ENCODE measurements at regions not wholly inside any gene's neighbourhood (a gene's known extent, or its start where the extent isn't known, plus 50 kb on each side); places are given as distances from the start of the nearest gene placed in this dataset.
"Not testable (repeated sequence)": the region's sequence is repeated elsewhere in the genome, so short reads cannot be mapped to it uniquely, and the experiment has no call there.

DNA sequence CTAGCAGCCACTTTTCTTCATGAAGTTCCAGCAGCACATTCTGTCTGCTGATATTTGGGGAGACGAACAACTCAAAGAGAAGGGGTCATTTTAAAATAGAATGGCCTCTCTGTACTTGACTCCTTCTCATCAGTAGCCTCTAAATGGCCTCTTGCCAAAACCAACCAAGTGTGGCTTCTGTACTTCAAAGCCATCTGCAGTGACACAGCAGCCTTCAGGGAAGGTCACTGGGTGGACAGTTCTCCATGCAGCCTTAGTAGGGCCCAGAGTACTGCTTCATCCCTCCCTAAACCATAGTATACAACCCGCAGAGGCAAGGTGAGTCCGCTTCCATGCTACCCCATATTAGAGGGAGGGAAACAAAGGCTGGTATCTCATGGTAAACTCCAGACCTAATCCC lies 249.2 kb upstream of the NBPF12 start:
- H3K36me3 ChIP-seq (replicated peaks); H3K9me3 ChIP-seq; H3K4me3 ChIP-seq; H3K4me1 ChIP-seq; H3K27me3 ChIP-seq (ENCODE audit: low read depth); DNase-seq (ENCODE audit: low spot score in 2 of 2); in situ Hi-C loops (cut with MboI; ENCODE audit: low sequenced_read_pairs): not testable (repeated sequence)

DNA sequence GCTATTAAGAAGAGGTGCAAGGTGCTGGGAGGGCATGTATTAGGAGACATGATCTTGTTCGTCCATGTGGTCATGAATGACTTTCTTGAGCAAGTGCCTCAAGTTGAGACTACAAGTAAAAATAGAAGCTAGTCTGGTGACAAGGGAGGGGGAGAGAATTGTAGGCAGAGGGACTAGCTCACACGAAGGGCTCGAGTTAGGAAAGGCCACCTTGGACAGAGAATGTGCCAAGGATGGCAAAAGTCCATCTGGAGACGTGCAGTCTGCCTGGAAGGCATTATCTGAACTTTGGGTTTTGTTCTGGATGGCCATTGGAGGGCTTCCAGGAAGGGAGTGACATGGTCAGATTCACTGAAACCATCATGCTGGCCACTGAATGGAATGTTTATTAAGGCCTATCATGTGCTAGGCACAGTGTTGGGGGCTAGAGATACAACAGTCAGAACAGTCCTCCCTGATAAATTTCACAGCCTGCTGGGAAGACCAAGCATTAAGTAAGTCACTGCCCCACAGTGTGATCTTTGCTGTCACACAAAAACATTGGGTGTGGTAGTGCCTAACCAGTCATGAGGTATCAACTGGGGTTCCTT lies 251.3 kb upstream of the NBPF12 start:
- H3K9me3 ChIP-seq; H3K4me1 ChIP-seq; DNase-seq (ENCODE audit: low spot score in 2 of 2); H3K4me3 ChIP-seq; in situ Hi-C loops (cut with MboI; ENCODE audit: low sequenced_read_pairs); H3K27me3 ChIP-seq (ENCODE audit: low read depth); H3K36me3 ChIP-seq (replicated peaks): not testable (repeated sequence)

DNA sequence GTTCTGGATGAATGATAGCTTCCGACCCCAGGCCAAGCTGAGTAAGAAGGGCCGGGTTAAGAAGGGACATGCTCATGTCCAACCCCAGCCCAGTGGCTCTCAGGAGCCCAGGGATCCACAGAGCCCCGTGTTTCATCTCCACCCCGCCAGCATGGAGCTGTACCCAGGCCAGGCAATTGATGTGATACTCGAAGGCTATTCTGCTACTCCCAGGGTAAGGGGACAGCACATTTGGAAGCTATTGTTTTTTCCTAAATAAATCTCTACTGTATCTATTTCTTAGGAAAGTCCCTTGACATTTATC lies 255.0 kb upstream of the NBPF12 start:
- H3K36me3 ChIP-seq (replicated peaks); H3K27me3 ChIP-seq (ENCODE audit: low read depth); in situ Hi-C loops (cut with MboI; ENCODE audit: low sequenced_read_pairs); H3K4me3 ChIP-seq; DNase-seq (ENCODE audit: low spot score in 2 of 2); H3K4me1 ChIP-seq; H3K9me3 ChIP-seq: not testable (repeated sequence)

DNA sequence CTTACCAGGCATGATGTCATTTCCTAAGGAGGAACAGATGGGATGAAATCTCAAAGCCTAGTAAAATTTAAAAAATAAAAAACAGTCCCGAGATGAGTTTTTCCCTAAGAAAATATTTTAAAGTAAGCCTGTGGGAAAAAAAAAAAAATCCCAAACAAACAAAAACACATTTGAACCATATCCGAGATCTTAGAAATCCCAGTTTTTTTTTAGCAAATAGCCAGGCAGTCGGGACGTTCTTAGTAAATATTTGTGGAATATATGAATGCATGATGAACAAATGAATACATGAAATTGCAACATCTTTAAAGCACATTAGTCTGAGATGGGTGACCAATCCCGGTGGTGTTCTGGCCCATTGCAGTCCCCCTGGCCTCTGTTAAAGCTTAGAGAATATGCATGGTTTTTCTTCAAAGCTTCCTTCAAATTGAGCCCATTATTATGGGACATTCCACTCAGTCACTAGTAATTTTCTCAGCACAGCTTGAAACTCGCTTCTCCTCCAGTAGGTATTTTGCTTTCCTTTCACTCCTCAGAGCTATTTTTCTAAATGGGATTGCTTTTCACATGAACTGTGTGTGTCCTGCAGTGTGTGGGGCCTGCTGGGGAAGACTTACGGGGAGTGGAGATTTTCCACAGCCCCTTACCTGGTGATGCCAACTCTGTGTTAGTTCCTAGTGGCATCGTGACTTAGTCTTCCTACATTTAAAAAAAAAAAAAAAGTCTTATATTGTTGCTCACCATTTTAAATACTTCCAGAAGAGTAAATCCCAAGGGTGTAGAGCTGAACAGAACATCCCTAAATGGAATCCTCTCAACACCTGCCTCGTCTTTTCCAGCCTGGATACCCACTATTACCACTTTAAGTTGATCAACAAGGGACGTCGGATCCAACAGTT lies 255.6 kb upstream of the NBPF12 start:
- H3K4me3 ChIP-seq; H3K36me3 ChIP-seq (replicated peaks); DNase-seq (ENCODE audit: low spot score in 2 of 2); H3K27me3 ChIP-seq (ENCODE audit: low read depth); in situ Hi-C loops (cut with MboI; ENCODE audit: low sequenced_read_pairs); H3K9me3 ChIP-seq; H3K4me1 ChIP-seq: not testable (repeated sequence)

DNA sequence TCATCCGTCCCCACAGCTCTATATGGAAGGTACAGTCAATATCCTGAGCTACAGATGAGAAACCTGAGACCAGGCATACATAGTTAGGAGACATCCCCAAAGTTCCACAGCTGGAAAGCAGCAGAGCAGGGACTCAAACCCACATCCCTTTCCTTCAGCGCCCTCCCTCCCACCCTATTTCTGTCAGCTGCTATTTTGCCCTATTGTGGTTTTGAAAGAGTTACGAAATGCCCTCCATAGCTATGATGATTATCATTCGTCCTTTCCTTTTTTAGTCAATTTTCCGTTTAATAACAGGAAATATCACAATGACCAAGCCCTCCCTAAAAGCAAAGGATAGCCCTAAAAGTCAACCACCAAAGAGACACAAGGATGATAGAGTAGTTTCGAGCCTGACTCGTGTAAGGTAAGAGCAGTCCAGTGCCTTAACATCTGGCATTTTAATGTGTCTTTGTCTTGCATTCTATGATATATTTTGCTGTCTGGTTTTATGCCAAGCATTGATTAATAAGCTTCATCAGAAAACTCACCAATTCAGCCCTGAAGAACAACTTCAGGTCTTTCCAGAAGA lies 264.3 kb upstream of the NBPF12 start:
- DNase-seq (ENCODE audit: low spot score in 2 of 2); H3K4me3 ChIP-seq; in situ Hi-C loops (cut with MboI; ENCODE audit: low sequenced_read_pairs); H3K4me1 ChIP-seq; H3K27me3 ChIP-seq (ENCODE audit: low read depth); H3K9me3 ChIP-seq; H3K36me3 ChIP-seq (replicated peaks): not testable (repeated sequence)

DNA sequence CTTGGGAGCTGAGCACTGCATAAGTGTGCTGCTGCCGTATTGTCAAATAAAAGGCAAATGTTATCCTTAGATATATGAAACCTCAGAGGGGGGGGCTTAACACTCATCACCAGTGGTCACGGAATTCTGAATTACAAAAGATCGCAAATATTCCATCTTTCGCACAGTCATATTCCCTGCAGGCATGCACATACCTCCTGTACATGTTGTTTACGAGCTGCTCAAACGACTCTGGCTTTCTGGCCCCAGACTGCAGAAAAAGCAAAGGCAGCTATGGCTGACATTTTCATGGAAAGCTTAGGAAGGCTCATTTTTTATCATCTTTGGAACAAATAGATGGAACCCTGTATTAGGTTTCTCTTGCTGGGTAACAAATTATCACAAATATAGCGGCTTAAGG lies 265.5 kb upstream of the NBPF12 start:
- DNase-seq (ENCODE audit: low spot score in 2 of 2): peak; percentile 22 to 67
- H3K9me3 ChIP-seq; H3K4me1 ChIP-seq; H3K4me3 ChIP-seq; H3K27me3 ChIP-seq (ENCODE audit: low read depth); in situ Hi-C loops (cut with MboI; ENCODE audit: low sequenced_read_pairs); H3K36me3 ChIP-seq (replicated peaks): not testable (repeated sequence)

DNA sequence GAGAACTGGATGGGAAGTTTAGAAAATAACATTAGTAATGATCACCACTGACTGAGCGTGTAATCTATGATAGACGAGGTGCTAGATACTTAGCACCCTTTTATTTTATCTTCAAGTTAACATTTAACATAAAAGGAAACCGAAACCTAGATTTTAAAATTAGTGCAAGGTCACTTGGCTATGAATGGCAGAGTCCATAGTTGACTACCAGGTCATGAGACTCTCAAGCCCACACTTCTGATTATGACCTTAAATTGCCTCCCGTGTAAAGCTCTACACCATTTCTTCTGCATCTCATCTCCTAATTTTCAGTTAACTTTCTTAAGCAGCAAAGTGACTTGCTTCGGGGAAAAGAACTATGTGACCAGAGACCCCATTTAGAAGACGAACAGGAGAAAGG lies 266.5 kb upstream of the NBPF12 start:
- H3K36me3 ChIP-seq (replicated peaks); H3K4me3 ChIP-seq; DNase-seq (ENCODE audit: low spot score in 2 of 2); in situ Hi-C loops (cut with MboI; ENCODE audit: low sequenced_read_pairs); H3K27me3 ChIP-seq (ENCODE audit: low read depth); H3K9me3 ChIP-seq; H3K4me1 ChIP-seq: not testable (repeated sequence)

DNA sequence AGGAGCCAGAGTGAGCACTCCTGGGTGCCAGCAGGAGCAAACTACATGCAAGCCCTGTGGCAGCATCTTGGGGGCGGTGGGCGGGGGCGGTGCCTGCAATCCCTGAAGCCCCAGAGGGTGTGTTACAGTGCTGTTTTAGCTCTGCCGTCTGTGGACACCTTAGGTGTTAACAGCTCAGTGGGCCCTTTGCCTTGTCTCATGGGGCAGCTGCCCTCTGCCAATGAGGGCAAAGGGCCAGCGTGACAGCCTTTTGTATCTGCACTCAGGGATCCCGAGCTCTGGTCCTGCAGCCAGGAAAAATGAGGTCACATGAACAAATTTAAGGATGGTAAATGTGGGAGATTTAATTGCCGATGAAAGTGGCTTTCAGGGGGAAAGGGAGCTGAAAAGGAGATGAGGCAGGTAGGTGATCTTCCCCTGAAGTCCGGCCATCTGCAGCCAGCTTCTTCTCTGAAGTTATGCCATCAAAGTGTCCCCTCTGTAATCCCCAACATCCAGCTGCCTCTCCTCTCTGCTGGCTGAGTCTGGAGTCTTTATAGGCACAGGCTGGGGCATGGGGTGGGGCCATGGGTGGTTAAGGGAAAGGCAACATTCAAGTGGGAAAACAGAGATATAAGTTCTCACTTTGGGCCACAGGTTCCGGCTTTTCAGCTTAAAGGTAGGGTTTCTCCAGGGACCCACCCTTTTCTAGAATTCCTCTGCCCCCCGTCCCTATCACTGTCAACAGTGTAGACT lies 267.1 kb upstream of the NBPF12 start:
- DNase-seq (ENCODE audit: low spot score in 2 of 2); H3K9me3 ChIP-seq; H3K27me3 ChIP-seq (ENCODE audit: low read depth); in situ Hi-C loops (cut with MboI; ENCODE audit: low sequenced_read_pairs); H3K4me3 ChIP-seq; H3K36me3 ChIP-seq (replicated peaks); H3K4me1 ChIP-seq: not testable (repeated sequence)

DNA sequence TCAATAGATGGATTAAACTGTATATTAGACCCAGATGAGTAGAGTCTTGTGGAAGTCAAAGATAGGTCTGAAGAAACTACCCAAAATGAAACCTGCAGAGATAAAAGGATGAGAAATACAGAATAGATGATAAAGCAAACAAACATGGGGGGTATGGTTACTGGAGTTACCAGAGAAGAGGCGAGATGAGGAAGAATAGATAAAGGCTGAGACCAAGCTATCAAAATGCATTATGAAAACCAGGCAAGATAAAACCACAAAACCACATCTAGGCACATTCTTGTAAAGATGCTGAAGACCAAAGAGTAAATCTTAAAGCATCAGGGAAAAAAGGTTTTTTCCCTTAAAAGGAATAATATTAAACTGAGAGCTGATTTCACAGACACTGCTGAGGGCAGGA lies 271.8 kb upstream of the NBPF12 start:
- in situ Hi-C loops (cut with MboI; ENCODE audit: low sequenced_read_pairs); H3K9me3 ChIP-seq; DNase-seq (ENCODE audit: low spot score in 2 of 2); H3K27me3 ChIP-seq (ENCODE audit: low read depth); H3K4me1 ChIP-seq; H3K4me3 ChIP-seq; H3K36me3 ChIP-seq (replicated peaks): not testable (repeated sequence)

DNA sequence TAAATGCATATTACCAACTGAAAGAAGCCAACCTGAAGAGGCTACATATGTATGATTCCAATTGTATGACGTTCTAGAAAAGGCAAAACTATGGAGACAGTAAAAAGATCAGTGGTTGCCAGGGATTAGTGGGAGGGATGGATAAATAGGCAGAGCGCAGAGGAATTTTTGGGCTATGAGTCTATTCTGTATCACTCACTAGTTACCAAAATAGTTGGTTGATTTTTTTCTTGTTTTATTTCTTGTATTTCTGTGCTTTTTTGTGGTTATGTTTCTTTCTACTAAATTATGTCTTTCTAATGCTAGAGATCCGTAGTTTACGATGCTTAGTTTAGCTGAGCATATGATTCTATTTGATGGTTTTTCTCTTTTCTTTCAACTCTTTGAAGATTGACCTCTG lies 277.9 kb upstream of the NBPF12 start:
- in situ Hi-C loops (cut with MboI; ENCODE audit: low sequenced_read_pairs); H3K4me1 ChIP-seq; H3K9me3 ChIP-seq; H3K4me3 ChIP-seq; H3K27me3 ChIP-seq (ENCODE audit: low read depth); H3K36me3 ChIP-seq (replicated peaks); DNase-seq (ENCODE audit: low spot score in 2 of 2): not testable (repeated sequence)

DNA sequence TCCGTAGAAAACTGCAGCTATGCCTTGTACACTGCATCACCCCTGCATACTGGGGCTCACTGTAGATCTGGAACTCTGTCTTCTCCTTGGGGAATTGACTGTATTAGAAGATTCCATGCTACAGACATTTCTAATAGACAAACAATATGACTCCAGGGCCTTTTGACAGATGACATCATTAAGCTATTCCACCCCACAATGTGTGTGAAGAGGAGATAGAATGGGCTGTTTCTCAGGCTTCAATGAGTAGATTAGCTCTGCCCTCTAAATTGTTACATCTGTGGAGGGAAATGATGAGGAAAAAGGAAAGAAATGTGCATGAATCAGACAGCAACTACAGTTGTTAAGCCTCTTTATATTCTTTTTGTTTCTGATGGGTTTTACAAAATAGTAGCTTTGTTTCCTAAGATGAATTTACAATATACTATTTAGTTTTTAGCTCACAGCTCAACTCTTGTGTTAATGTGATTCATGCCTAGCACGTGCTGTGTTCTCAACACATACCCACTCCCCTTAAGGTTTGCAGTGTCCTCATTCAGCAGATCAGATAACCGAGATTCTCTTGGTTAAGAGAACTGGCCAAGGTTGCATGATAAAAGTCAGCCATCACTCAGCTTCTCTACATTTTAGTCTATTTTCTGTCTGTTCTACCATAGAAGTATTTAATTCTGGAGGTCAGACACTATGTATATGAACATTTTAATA lies 281.6 kb upstream of the NBPF12 start:
- DNase-seq (ENCODE audit: low spot score in 2 of 2); H3K27me3 ChIP-seq (ENCODE audit: low read depth); H3K4me3 ChIP-seq; H3K4me1 ChIP-seq; H3K9me3 ChIP-seq; in situ Hi-C loops (cut with MboI; ENCODE audit: low sequenced_read_pairs); H3K36me3 ChIP-seq (replicated peaks): not testable (repeated sequence)

DNA sequence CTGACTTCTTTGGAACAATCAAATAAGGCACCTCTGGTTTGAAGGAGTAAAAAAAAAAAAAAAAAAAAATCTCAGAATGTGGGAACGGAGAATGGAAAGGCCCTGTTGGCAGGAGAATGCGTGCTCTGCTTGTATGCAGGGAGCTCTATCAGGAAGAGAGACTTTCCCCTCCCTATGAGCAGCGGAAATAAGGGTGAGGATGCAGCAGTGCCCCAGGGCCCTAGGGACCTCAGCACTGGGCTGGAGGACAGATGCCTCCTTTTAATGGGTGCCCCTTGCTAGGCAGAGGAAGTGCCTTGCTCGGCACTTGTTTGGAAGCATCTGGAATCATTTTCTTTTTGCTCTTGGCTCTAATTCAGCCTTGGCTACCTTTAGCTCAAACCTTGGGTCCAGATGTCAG lies 283.4 kb upstream of the NBPF12 start:
- H3K9me3 ChIP-seq; in situ Hi-C loops (cut with MboI; ENCODE audit: low sequenced_read_pairs); H3K4me1 ChIP-seq; DNase-seq (ENCODE audit: low spot score in 2 of 2); H3K36me3 ChIP-seq (replicated peaks); H3K4me3 ChIP-seq; H3K27me3 ChIP-seq (ENCODE audit: low read depth): not testable (repeated sequence)

DNA sequence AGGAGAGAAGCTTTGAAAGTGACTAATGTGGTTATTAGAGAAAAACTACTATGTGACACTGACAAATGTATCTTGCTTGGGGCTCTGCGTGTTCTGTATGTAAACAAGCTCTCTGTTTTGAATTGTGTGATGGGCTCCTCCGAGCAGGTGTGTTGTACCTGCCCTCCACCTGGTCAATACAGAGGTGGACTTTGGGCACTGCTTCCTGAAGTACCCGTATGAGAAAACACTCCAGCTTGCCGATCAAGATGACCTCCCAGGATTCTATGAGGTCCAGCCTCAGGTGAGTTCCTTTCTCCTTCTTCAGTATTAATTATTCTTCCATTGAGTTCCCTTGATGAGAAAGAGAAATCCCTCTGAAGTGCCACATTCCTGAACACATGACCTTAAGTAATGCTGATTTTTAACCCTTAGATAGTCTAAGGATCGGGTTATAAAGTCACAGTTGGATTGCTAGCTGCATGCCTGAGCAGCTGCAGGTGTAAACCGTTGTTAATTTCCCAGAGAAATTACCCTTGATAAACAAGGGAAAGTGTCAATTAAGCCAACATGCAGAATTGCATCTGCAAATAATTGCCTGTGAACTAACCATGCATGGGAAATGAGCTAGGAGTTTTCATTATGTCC lies 292.0 kb upstream of the NBPF12 start:
- H3K9me3 ChIP-seq; H3K36me3 ChIP-seq (replicated peaks); H3K4me3 ChIP-seq; in situ Hi-C loops (cut with MboI; ENCODE audit: low sequenced_read_pairs); H3K27me3 ChIP-seq (ENCODE audit: low read depth); H3K4me1 ChIP-seq; DNase-seq (ENCODE audit: low spot score in 2 of 2): not testable (repeated sequence)
